ENCODE measurements at regions not wholly inside any gene's neighbourhood (a gene's known extent, or its start where the extent isn't known, plus 50 kb on each side); places are given as distances from the start of the nearest gene placed in this dataset.

DNA sequence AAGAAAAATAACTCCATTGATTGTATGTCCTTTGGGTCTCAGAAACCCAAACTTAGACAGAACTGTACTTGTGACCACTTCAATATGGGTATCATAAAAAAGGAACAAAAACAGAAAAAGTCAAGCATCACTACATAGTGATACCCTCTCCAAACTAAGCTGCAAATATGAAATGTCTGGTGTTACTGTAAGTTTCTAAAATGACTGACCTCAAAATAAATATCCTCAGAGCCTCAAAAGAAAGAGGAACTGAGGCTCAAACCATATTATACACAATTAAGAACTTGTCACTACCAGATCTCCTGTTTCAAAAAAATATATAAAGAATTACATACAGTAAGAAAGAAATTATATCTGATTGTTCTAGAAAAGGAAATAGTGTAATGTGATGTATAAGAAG, 787.9 kb upstream of the KLHL1 start:
- DNase-seq (no peak), ATAC-seq (ENCODE audit: low FRiP score in 2 of 2) (no peak)
- H3K4me1 ChIP-seq, result no peaks in the 10 kb centered on the region
- no peaks in the 10 kb centered on the region for H3K36me3 ChIP-seq
- no peak overlapping the region for H3K4me3 ChIP-seq
- no peak overlapping the region for H3K27ac ChIP-seq
- TF ChIP-seq CTCF (IDR thresholded peaks at IDR 0.05), result no peak
- TF ChIP-seq POLR2AphosphoS5 (IDR thresholded peaks at IDR 0.05), result no peak
- TF ChIP-seq EP300 (IDR thresholded peaks at IDR 0.05), result no peak
- no peak for TF ChIP-seq POLR2A (IDR thresholded peaks at IDR 0.05)
- no peaks in the 10 kb centered on the region for H3K9me3 ChIP-seq
- H3K27me3 ChIP-seq, result no peaks in the 10 kb centered on the region

- DNase-seq (no peak), ATAC-seq (ENCODE audit: low FRiP score in 2 of 2) (no peak)
- Histone ChIP-seq H3K4me1 (no peaks in the 10 kb centered on the region), H3K27me3 (no peaks in the 10 kb centered on the region), H3K4me3 (no peak overlapping the region), H3K36me3 (no peaks in the 10 kb centered on the region), H3K9me3 (no peaks in the 10 kb centered on the region), H3K27ac (no peak overlapping the region)
- no peak for TF ChIP-seq POLR2A (IDR thresholded peaks at IDR 0.05)
- TF ChIP-seq POLR2AphosphoS5 (IDR thresholded peaks at IDR 0.05), result no peak
- TF ChIP-seq CTCF (IDR thresholded peaks at IDR 0.05), result no peak
- no peak for TF ChIP-seq EP300 (IDR thresholded peaks at IDR 0.05)
- WGBS, 2 donors, result 67 to 76% methylated on average over 3 of the region's 3 CpGs
These were observed 787.3 kb upstream of the KLHL1 start for GRCh38 chr13:70895599-70895998.

DNA sequence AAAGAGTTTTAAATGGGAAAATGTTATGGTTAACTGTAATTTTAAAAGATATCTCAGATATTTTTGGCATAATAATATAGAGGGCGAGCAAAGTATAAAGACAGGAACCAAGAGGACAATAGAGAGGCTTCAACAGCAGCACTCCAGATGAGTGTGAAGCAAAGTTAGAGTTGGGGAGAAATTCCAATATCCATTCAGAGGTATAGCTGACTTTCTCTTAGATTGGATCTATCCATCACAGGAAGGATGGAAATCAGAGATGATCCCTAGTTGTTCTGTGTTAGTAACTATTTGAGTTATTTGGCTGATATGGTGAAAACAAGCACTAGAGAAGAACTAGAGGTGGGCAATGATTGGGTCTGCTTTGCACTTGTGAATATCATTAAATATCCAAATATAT, 786.0 kb upstream of the KLHL1 start:
- no peak for TF ChIP-seq POLR2A (IDR thresholded peaks at IDR 0.05)
- TF ChIP-seq POLR2AphosphoS5 (IDR thresholded peaks at IDR 0.05), result no peak
- no peak for TF ChIP-seq EP300 (IDR thresholded peaks at IDR 0.05)
- TF ChIP-seq CTCF (IDR thresholded peaks at IDR 0.05), result no peak
- H3K27me3 ChIP-seq, result no peaks in the 10 kb centered on the region
- DNase-seq (no peak), ATAC-seq (ENCODE audit: low FRiP score in 2 of 2) (no peak)
- no peak overlapping the region for H3K27ac ChIP-seq
- H3K36me3 ChIP-seq, result no peaks in the 10 kb centered on the region
- H3K4me1 ChIP-seq, result no peaks in the 10 kb centered on the region
- 68 to 77% methylated on average over 1 of the region's 1 CpG for WGBS, 2 donors
- no peak overlapping the region for H3K4me3 ChIP-seq
- no peaks in the 10 kb centered on the region for H3K9me3 ChIP-seq

DNA sequence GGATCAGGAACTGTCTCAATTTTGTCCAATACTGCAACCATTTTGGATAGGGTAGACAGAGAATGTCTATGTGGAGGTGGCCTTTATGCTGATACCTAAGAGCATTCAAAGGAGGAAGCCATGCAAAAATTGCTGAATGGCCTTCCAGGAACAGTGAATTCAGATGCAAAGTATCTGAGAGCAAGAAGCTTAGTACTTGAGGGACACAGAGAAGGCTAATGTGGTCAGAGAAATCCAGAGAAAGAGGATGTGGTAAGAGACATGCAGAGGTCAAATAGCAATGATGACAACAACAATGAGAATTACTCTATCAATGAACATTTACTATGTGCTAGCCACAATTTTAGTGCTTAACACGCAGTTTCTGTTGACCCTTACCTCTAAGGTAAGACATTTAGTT, 785.6 kb upstream of the KLHL1 start:
- Histone ChIP-seq H3K27me3 (no peaks in the 10 kb centered on the region), H3K4me1 (no peaks in the 10 kb centered on the region), H3K9me3 (no peaks in the 10 kb centered on the region), H3K36me3 (no peaks in the 10 kb centered on the region), H3K4me3 (no peak overlapping the region), H3K27ac (no peak overlapping the region)
- no peak for DNase-seq
- TF ChIP-seq POLR2A (IDR thresholded peaks at IDR 0.05), result no peak
- no peak for TF ChIP-seq CTCF (IDR thresholded peaks at IDR 0.05)
- TF ChIP-seq POLR2AphosphoS5 (IDR thresholded peaks at IDR 0.05), result no peak
- no peak for TF ChIP-seq EP300 (IDR thresholded peaks at IDR 0.05)
- ATAC-seq (ENCODE audit: low FRiP score in 2 of 2), result no peak
- WGBS, 2 donors, result 74 to 89% methylated on average over 1 of the region's 1 CpG

GRCh38 chr13:70890289-70890688, 782.0 kb upstream of the KLHL1 start:
- no peaks in the 10 kb centered on the region for H3K9me3 ChIP-seq
- H3K27ac ChIP-seq, result no peak overlapping the region
- DNase-seq, result no peak
- no peak overlapping the region for H3K4me3 ChIP-seq
- H3K4me1 ChIP-seq, result no peaks in the 10 kb centered on the region
- H3K27me3 ChIP-seq, result no peaks in the 10 kb centered on the region
- no peak for TF ChIP-seq POLR2AphosphoS5 (IDR thresholded peaks at IDR 0.05)
- TF ChIP-seq CTCF (IDR thresholded peaks at IDR 0.05), result no peak
- no peaks in the 10 kb centered on the region for H3K36me3 ChIP-seq
- ATAC-seq (ENCODE audit: low FRiP score in 2 of 2), result no peak
